Retinal pigment epithelial cell (primary cell): ENCODE measurements at regions not wholly inside any gene's neighbourhood (a gene's known extent, or its start where the extent isn't known, plus 50 kb on each side); places are given as distances from the start of the nearest gene placed in this dataset.

Experiments used
- DNase-seq: peaks from one replicate; pipeline ENCODE4 v3.0.0-alpha.2; 2010; ENCODE audit warnings: low read depth
- H3K4me3 ChIP-seq: 2 replicates; pipeline ENCODE4 v1.5.1; 2011; ENCODE audit warnings: mild to moderate bottlenecking, low read length, control low read depth, moderate library complexity
- TF ChIP-seq, protein P1 (sequence below): conservative IDR thresholded peaks from 2 replicates; pipeline ENCODE4 v1.5.1; 2011; ENCODE audit warnings: low read depth, low read length, control low read depth, inconsistent platforms

DNA sequence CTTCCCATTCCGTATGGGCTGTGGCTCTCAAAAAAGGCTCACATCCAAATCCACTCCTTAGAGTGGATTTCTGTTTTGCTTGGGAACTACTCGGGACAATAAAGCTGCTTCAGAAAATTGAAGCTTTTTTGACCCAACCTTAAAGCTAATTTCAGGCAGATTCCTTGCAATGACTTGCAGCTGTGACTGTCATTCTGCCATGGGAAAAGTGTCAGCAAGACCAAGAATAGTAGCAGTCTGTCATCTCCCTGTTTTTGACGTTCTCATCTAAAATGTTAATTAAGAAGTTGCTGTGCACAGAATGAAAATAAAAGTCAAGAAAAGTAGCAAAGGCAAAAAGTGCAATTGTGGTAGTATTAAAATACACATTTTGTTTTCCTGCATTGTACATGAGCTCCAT, 304.7 kb downstream of the COG6 start:
- no peak for DNase-seq
- no peak overlapping the region for H3K4me3 ChIP-seq
- TF ChIP-seq, protein P1, sequence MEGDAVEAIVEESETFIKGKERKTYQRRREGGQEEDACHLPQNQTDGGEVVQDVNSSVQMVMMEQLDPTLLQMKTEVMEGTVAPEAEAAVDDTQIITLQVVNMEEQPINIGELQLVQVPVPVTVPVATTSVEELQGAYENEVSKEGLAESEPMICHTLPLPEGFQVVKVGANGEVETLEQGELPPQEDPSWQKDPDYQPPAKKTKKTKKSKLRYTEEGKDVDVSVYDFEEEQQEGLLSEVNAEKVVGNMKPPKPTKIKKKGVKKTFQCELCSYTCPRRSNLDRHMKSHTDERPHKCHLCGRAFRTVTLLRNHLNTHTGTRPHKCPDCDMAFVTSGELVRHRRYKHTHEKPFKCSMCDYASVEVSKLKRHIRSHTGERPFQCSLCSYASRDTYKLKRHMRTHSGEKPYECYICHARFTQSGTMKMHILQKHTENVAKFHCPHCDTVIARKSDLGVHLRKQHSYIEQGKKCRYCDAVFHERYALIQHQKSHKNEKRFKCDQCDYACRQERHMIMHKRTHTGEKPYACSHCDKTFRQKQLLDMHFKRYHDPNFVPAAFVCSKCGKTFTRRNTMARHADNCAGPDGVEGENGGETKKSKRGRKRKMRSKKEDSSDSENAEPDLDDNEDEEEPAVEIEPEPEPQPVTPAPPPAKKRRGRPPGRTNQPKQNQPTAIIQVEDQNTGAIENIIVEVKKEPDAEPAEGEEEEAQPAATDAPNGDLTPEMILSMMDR, result no peak

DNA sequence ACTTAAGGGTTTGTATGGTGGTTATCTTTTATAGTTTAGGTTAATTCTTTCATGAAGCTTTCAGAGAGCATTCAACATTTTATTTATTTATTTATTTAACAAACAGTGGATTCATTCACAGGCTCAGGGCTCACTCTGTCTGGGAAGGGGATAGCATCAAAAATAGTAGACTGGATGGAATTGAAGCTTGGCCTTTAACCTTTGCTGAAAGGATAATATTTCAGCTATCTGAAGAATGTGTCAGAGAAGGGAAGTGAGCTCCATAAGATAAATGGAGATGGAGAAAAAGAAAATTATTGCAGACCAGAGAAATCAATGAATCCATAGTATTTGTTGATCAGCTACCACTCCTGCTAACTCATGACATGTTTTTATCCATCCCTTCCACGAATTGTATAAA, 305.6 kb downstream of the COG6 start:
- no peak overlapping the region for H3K4me3 ChIP-seq
- TF ChIP-seq, protein P1, result no peak
- no peak for DNase-seq

DNA sequence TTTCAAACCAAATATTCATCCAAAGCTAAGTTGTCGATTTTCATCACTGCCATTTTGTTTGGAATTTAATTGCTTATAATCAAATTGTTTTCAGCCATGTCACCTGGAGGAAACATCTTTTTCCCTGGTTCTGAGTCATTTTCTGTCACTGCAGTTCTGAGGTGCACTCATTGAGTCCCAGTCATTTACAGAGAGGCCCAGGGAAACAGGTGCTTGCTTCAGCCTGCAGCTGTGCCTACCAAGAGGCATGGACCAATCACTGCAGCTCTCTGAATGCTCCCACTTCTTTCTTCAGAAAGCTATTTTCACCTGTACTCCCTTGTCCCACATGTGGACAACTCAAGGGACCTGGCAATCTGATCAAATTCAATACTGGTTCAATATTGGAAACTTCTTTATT, 308.1 kb downstream of the COG6 start:
- TF ChIP-seq, protein P1, result no peak
- H3K4me3 ChIP-seq, result no peak overlapping the region
- DNase-seq, result no peak

DNA sequence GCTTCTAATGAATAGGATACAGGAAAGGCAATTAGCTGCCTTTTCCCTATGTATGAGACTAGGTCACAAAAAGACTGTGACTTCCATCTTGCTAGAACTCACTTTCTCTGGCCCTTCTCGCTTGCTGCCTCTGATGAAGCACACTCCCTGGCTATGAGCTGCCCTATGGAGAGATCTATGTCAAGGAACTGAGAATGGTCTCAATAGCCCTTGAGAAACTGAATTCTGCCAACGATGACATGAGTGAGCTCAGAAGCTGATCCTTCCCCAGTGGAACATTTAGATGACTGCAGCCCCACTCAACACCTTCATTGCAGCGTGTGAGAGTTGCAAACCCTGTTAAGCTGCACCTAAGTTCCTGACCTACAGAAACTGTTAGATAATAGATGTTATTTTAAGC, 309.8 kb downstream of the COG6 start:
- TF ChIP-seq, protein P1, result no peak
- H3K4me3 ChIP-seq, result no peak overlapping the region
- no peak for DNase-seq

DNA sequence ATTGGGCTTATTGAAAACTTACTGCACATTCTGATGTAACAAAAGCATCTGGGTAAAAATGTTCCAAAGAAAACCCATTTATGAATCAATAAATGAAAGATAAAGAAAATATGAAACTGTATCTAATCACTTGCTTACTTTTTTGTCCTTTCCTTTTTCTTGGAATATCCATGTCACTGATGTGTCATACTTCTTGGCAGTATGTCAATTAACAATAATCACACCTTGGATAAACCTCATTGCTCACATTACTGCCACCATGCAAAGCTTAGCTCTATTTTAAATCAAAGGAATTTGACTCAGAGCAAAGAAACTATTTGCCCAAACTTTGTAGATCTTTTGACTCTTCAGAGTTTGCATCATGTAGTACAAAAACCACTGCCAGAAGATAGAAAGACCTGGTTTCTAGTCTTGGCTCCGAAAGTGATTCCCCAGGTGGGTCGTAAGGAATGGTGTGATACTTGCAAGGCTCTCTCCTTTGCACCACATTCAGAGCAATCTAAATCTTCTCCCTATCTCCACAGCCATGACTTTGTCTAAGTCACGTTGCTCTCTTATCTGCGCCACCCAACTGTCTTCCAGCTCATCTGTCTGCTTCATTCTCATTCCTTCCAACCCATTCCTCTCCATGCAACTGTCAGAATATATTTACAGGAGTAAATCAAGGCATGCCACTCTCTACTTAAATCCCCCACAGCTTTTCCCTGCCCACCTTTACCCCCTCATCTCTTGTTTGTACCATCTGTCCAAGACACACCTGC, 311.9 kb downstream of the COG6 start:
- H3K4me3 ChIP-seq, result no peak overlapping the region
- DNase-seq, result no peak
- TF ChIP-seq, protein P1, result no peak

DNA sequence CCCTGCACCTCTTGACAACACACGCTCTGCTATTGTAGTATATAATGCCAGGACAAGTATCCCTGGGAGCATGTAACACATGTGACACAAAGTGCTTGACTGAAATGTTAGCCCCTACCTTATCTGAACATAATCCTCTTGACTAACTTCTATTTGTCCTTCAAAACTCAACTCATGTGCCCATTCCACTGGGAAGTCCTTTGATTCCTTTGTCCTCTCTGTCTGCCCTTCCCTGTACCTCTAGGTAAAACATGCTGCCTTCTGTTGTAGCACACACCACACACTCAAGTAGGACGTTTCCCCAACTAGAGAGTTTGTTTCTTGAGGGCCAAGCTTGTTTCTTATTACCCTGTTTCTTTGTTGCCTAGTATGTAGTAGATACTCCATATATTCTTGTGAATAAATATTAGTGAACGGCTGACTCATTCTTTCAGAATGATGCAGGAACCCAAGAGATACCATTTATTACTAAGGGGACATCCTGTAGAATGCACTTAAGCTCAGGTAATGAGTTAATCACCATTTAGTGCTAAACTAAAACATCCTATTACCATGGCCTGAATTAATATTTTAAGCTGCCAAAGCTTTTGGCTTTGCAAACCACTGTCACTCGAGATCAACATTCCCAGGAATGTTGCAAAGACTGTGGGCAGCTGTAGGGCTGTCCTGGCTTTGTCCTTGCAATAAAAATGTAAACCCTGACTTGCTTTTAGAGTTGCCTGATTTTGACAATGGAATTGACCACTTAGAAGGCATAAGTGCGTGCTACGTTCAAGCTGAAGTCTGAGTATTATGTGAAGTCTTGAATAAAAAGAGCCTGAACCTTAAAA, 313.4 kb downstream of the COG6 start:
- TF ChIP-seq, protein P1, result no peak
- no peak for DNase-seq
- H3K4me3 ChIP-seq, result no peak overlapping the region
